Thoracic aorta (tissue), 2 donors: ENCODE measurements at regions not wholly inside any gene's neighbourhood (a gene's known extent, or its start where the extent isn't known, plus 50 kb on each side); places are given as distances from the start of the nearest gene placed in this dataset.

Source experiments
- ATAC-seq: fragments of 150-250 bp; one replicate; pipeline ENCODE4 v1.8.0; 2017; ENCODE audit warnings: low read depth; ENCODE audit not compliant: insufficient number of reproducible peaks, low FRiP score
- DNase-seq: peaks from one replicate; pipeline ENCODE4 v3.0.0-alpha.2; 2020; ENCODE audit warnings: low spot score
- H3K27ac ChIP-seq, 2 donors: fragments of 200-600 bp; sonication (generic); 1 replicate in 1 of 2; 2 replicates in 1 of 2; pipeline ENCODE4 v1.5.1; 2016; ENCODE audit warnings: mild to moderate bottlenecking in 2 of 2, moderate library complexity in 2 of 2
- H3K27me3 ChIP-seq: fragments of 200-600 bp; sonication (generic); replicated peaks from 2 replicates; pipeline ENCODE4 v1.6.0; 2016; ENCODE audit warnings: mild to moderate bottlenecking; ENCODE audit not compliant: insufficient read depth
- H3K36me3 ChIP-seq: fragments of 200-600 bp; sonication (generic); one replicate; pipeline ENCODE4 v1.5.1; 2016
- H3K4me1 ChIP-seq, 2 donors: fragments of 200-600 bp; sonication (generic); 1 replicate in 1 of 2; 2 replicates in 1 of 2; pipeline versions ENCODE4 v1.5.1 to v1.6.0; 2016; ENCODE audit warnings: low read depth in 2 of 2, mild to moderate bottlenecking in 1 of 2; ENCODE audit not compliant: control insufficient read depth in 1 of 2
- H3K4me3 ChIP-seq: fragments of 200-600 bp; sonication (generic); 2 replicates; pipeline ENCODE4 v1.5.1; 2016; ENCODE audit warnings: mild to moderate bottlenecking
- H3K9me3 ChIP-seq: fragments of 200-600 bp; sonication (generic); 2 replicates; pipeline ENCODE4 v1.5.1; 2016
- CTCF ChIP-seq: fragments of 200-600 bp; sonication (generic); IDR thresholded peaks from one replicate; pipeline ENCODE4 v1.5.1; 2019; ENCODE audit warnings: antibody characterized with exemption

GRCh38 chr3:159841766-159842165, 146.9 kb upstream of the IL12A start:
- no peaks in the 10 kb centered on the region for H3K9me3 ChIP-seq
- no peak overlapping the region for H3K4me3 ChIP-seq
- DNase-seq (no peak), ATAC-seq (no peak)
- H3K36me3 ChIP-seq = no peaks in the 10 kb centered on the region
- H3K27ac ChIP-seq = no peak overlapping the region
- TF ChIP-seq CTCF = no peak
- no peaks in the 10 kb centered on the region for H3K27me3 ChIP-seq
- H3K4me1 ChIP-seq = peaks cover 5 to 69% of the 10 kb centered on the region in 2 donors

- ATAC-seq (no peak), DNase-seq (no peak)
- no peaks in the 10 kb centered on the region for H3K9me3 ChIP-seq
- H3K36me3 ChIP-seq = no peaks in the 10 kb centered on the region
- no peak overlapping the region for H3K27ac ChIP-seq
- peaks cover 3 to 75% of the 10 kb centered on the region in 2 donors for H3K4me1 ChIP-seq
- TF ChIP-seq CTCF = no peak
- H3K27me3 ChIP-seq = no peaks in the 10 kb centered on the region
- H3K4me3 ChIP-seq = no peak overlapping the region
Observed at GRCh38 chr3:159843840-159844730, 144.6 kb upstream of the IL12A start.

GRCh38 chr3:159844801-159845261, 143.8 kb upstream of the IL12A start:
- no peaks in the 10 kb centered on the region for H3K36me3 ChIP-seq
- H3K4me3 ChIP-seq = no peak overlapping the region
- H3K27ac ChIP-seq = no peak overlapping the region
- DNase-seq (no peak), ATAC-seq (no peak)
- peaks cover 3 to 72% of the 10 kb centered on the region in 2 donors for H3K4me1 ChIP-seq
- no peaks in the 10 kb centered on the region for H3K9me3 ChIP-seq
- TF ChIP-seq CTCF = no peak
- no peaks in the 10 kb centered on the region for H3K27me3 ChIP-seq

GRCh38 chr3:159845737-159846136, 142.9 kb upstream of the IL12A start:
- no peak for ATAC-seq
- no peak for TF ChIP-seq CTCF
- Histone ChIP-seq H3K4me1 (peaks cover 3 to 63% of the 10 kb centered on the region in 2 donors), H3K27ac (no peak overlapping the region), H3K27me3 (no peaks in the 10 kb centered on the region), H3K4me3 (no peak overlapping the region), H3K9me3 (no peaks in the 10 kb centered on the region), H3K36me3 (no peaks in the 10 kb centered on the region)
- DNase-seq = no peak

GRCh38 chr3:159846255-159846654, 142.4 kb upstream of the IL12A start:
- Histone ChIP-seq H3K4me1 (peaks cover 3 to 62% of the 10 kb centered on the region in 2 donors), H3K36me3 (no peaks in the 10 kb centered on the region), H3K27ac (no peak overlapping the region), H3K27me3 (no peaks in the 10 kb centered on the region), H3K9me3 (no peaks in the 10 kb centered on the region), H3K4me3 (no peak overlapping the region)
- ATAC-seq (no peak), DNase-seq (no peak)
- TF ChIP-seq CTCF = no peak
